Tibial artery (tissue), 4 donors: ENCODE measurements at regions not wholly inside any gene's neighbourhood (a gene's known extent, or its start where the extent isn't known, plus 50 kb on each side); places are given as distances from the start of the nearest gene placed in this dataset.

ENCODE experiments used
- DNase-seq, 2 donors: peaks; one replicate each; pipeline ENCODE4 v3.0.0-alpha.2; 2019
- H3K27ac ChIP-seq, 2 donors: fragments of 200-600 bp; sonication (generic) in 1 of 2; 1 replicate in 1 of 2; 2 replicates in 1 of 2; pipeline ENCODE4 v1.5.1; 2018 to 2019; ENCODE audit warnings: mild to moderate bottlenecking in 1 of 2
- H3K27me3 ChIP-seq, 2 donors: fragments of 200-600 bp; sonication (generic) in 1 of 2; one replicate each; pipeline versions ENCODE4 v1.5.1 to v1.6.0; 2016 to 2019
- H3K36me3 ChIP-seq, 3 donors: fragments of 200-600 bp; sonication (generic) in 2 of 3; one replicate each; pipeline ENCODE4 v1.5.1; 2016 to 2019; ENCODE audit warnings: mild to moderate bottlenecking in 2 of 3
- H3K4me1 ChIP-seq, 4 donors: fragments of 200-600 bp; sonication (generic) in 2 of 4; 1 replicate in 3 of 4; 2 replicates in 1 of 4; pipeline ENCODE4 v1.5.1; 2016 to 2019
- H3K4me3 ChIP-seq, 2 donors: fragments of 200-600 bp; sonication (generic) in 1 of 2; 1 replicate in 1 of 2; 2 replicates in 1 of 2; pipeline ENCODE4 v1.5.1; 2018 to 2019; ENCODE audit warnings: mild to moderate bottlenecking in 2 of 2
- H3K9me3 ChIP-seq, 3 donors: fragments of 200-600 bp; sonication (generic) in 1 of 3; one replicate each; pipeline ENCODE4 v1.5.1; 2016 to 2019
- CTCF ChIP-seq, 2 experiments: fragments of 200-600 bp in 1 of 2; fragments of 450-650 bp in 1 of 2; IDR thresholded peaks; one replicate each; pipeline ENCODE4 v1.5.1; 2017 to 2019; ENCODE audit warnings: antibody characterized with exemption in 2 of 2, mild to moderate bottlenecking in 1 of 2, moderate library complexity in 1 of 2
- intact Hi-C: fragments of 100-400 bp; cut with DNase I; formaldehyde crosslinking; loops from one replicate; pipeline ENCODE4 v1.15.0; 2023; ENCODE audit warnings: low total_unique reads

GRCh38 chr2:2696325-2696724 lies 365.2 kb upstream of the MYT1L start:
- Histone ChIP-seq H3K9me3 (no peaks in the 10 kb centered on the region), H3K4me1 (no peaks in the 10 kb centered on the region), H3K4me3 (no peak overlapping the region), H3K27ac (no peak overlapping the region), H3K36me3 (no peaks in the 10 kb centered on the region), H3K27me3 (peaks cover 0 to 8% of the 10 kb centered on the region in 2 donors)
- intact Hi-C loops, result no loop called here
- DNase-seq, result no peak
- TF ChIP-seq CTCF (IDR thresholded peaks at IDR 0.05), result no peak

- H3K9me3 ChIP-seq, result no peaks in the 10 kb centered on the region
- no peak for DNase-seq
- no peak for TF ChIP-seq CTCF (IDR thresholded peaks at IDR 0.05)
- H3K36me3 ChIP-seq, result no peaks in the 10 kb centered on the region
- H3K27me3 ChIP-seq, result peaks cover 0 to 9% of the 10 kb centered on the region in 2 donors
- no peak overlapping the region for H3K4me3 ChIP-seq
- no peaks in the 10 kb centered on the region for H3K4me1 ChIP-seq
- intact Hi-C loops, result no loop called here
- H3K27ac ChIP-seq, result no peak overlapping the region
Measured at GRCh38 chr2:2694746-2695145, 363.7 kb upstream of the MYT1L start.

GRCh38 chr2:2692599-2693389 lies 361.7 kb upstream of the MYT1L start:
- DNase-seq, result no peak
- intact Hi-C loops, result no loop called here
- H3K9me3 ChIP-seq, result no peaks in the 10 kb centered on the region
- no peak overlapping the region for H3K4me3 ChIP-seq
- no peaks in the 10 kb centered on the region for H3K36me3 ChIP-seq
- no peak overlapping the region for H3K27ac ChIP-seq
- H3K27me3 ChIP-seq, result peaks cover 0 to 11% of the 10 kb centered on the region in 2 donors
- no peaks in the 10 kb centered on the region for H3K4me1 ChIP-seq
- TF ChIP-seq CTCF (IDR thresholded peaks at IDR 0.05), result no peak

- Histone ChIP-seq H3K27me3 (peaks cover 0 to 11% of the 10 kb centered on the region in 2 donors), H3K36me3 (no peaks in the 10 kb centered on the region), H3K9me3 (no peaks in the 10 kb centered on the region), H3K4me3 (no peak overlapping the region), H3K4me1 (no peaks in the 10 kb centered on the region), H3K27ac (no peak overlapping the region)
- no peak for DNase-seq
- TF ChIP-seq CTCF (IDR thresholded peaks at IDR 0.05), result no peak
- intact Hi-C loops, result no loop called here
Measured at GRCh38 chr2:2691419-2691818, 360.3 kb upstream of the MYT1L start.

- intact Hi-C loops, result no loop called here
- no peaks in the 10 kb centered on the region for H3K36me3 ChIP-seq
- no peak for DNase-seq
- no peak overlapping the region for H3K27ac ChIP-seq
- H3K27me3 ChIP-seq, result peaks cover 0 to 11% of the 10 kb centered on the region in 2 donors
- no peak for TF ChIP-seq CTCF (IDR thresholded peaks at IDR 0.05)
- no peaks in the 10 kb centered on the region for H3K4me1 ChIP-seq
- H3K9me3 ChIP-seq, result no peaks in the 10 kb centered on the region
- no peak overlapping the region for H3K4me3 ChIP-seq
Measured at GRCh38 chr2:2690985-2691384, 359.9 kb upstream of the MYT1L start.
